PFSK-1 (cell line): ENCODE measurements at regions not wholly inside any gene's neighbourhood (a gene's known extent, or its start where the extent isn't known, plus 50 kb on each side); places are given as distances from the start of the nearest gene placed in this dataset.

ENCODE experiments used
- FOXP2 ChIP-seq: optimal IDR thresholded peaks from 2 replicates; pipeline ENCODE3; 2011; ENCODE audit warnings: borderline replicate concordance, control low read depth, inconsistent platforms; ENCODE audit not compliant: insufficient read depth; ENCODE audit errors: extremely low read length, extremely low read depth
- POLR2AphosphoS5 ChIP-seq: IDR thresholded peaks from 2 replicates; pipeline ENCODE4 v1.6.1; 2012; ENCODE audit warnings: low read depth, mild to moderate bottlenecking, control low read depth, low read length, moderate library complexity
- SIN3A ChIP-seq: IDR thresholded peaks from 2 replicates; pipeline ENCODE4 v1.6.1; 2012; ENCODE audit warnings: mild to moderate bottlenecking, low read length, moderate library complexity, borderline replicate concordance; ENCODE audit not compliant: insufficient read depth
- TAF1 ChIP-seq: IDR thresholded peaks from 2 replicates; pipeline ENCODE4 v1.6.1; 2012; ENCODE audit warnings: low read length, control low read depth, borderline replicate concordance; ENCODE audit not compliant: insufficient read depth
- TF ChIP-seq, protein P1 (sequence below), 2 experiments: IDR thresholded peaks; 2 replicates each; pipeline versions ENCODE4 v1.6.1 to v1.8.0; 2011 to 2012; ENCODE audit warnings: low read depth in 2 of 2, low read length in 2 of 2, control low read depth in 1 of 2, inconsistent platforms in 1 of 2, mild to moderate bottlenecking in 1 of 2, moderate library complexity in 1 of 2; ENCODE audit not compliant: insufficient read depth in 1 of 2

DNA sequence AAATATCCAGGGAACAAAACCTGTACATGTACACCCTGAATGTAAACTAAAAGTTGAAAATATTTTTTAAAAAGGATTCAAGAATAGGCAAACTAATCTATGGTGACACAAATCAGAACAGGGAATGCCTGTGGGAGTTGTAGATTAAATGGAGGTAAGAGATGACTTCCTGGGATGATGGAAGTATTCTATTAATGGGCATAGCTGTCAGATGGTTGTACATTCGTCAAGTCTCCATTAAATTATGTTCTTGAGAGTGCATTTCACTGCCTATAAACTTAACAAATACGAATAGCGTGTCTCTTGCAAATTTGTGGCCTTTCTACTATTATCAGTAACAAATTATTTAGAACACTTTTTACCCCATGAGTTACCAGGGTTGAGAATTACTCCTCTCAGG lies 207.0 kb downstream of the HNMT start:
- TF ChIP-seq SIN3A (no peak), POLR2AphosphoS5 (no peak), FOXP2 (no peak), TAF1 (no peak)
- TF ChIP-seq, protein P1, sequence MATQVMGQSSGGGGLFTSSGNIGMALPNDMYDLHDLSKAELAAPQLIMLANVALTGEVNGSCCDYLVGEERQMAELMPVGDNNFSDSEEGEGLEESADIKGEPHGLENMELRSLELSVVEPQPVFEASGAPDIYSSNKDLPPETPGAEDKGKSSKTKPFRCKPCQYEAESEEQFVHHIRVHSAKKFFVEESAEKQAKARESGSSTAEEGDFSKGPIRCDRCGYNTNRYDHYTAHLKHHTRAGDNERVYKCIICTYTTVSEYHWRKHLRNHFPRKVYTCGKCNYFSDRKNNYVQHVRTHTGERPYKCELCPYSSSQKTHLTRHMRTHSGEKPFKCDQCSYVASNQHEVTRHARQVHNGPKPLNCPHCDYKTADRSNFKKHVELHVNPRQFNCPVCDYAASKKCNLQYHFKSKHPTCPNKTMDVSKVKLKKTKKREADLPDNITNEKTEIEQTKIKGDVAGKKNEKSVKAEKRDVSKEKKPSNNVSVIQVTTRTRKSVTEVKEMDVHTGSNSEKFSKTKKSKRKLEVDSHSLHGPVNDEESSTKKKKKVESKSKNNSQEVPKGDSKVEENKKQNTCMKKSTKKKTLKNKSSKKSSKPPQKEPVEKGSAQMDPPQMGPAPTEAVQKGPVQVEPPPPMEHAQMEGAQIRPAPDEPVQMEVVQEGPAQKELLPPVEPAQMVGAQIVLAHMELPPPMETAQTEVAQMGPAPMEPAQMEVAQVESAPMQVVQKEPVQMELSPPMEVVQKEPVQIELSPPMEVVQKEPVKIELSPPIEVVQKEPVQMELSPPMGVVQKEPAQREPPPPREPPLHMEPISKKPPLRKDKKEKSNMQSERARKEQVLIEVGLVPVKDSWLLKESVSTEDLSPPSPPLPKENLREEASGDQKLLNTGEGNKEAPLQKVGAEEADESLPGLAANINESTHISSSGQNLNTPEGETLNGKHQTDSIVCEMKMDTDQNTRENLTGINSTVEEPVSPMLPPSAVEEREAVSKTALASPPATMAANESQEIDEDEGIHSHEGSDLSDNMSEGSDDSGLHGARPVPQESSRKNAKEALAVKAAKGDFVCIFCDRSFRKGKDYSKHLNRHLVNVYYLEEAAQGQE (IDR thresholded peaks at IDR 0.05; ENCODE audit: insufficient read depth in 1 of 2, low read depth in 2 of 2, low read length in 2 of 2), result no peak

DNA sequence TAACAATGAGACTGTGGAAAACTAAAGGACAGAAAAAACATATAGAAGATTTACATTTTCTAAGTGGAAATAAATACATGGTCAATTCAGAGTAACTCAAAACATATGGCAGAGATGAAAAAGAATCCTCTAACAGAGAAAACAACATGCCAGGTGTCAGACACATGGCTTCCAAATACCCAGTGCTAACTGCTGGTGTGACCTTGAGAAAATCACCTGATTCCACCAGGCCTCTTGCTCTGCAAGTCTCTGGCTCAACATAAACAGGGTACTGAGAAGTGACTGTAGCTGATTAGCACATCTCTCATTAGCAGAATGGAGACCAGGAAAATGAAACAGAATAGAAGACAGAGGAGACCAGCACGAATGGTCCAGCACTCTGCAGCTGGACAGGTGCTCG lies 210.8 kb downstream of the HNMT start:
- no peak for TF ChIP-seq TAF1
- TF ChIP-seq SIN3A, result no peak
- TF ChIP-seq FOXP2, result no peak

DNA sequence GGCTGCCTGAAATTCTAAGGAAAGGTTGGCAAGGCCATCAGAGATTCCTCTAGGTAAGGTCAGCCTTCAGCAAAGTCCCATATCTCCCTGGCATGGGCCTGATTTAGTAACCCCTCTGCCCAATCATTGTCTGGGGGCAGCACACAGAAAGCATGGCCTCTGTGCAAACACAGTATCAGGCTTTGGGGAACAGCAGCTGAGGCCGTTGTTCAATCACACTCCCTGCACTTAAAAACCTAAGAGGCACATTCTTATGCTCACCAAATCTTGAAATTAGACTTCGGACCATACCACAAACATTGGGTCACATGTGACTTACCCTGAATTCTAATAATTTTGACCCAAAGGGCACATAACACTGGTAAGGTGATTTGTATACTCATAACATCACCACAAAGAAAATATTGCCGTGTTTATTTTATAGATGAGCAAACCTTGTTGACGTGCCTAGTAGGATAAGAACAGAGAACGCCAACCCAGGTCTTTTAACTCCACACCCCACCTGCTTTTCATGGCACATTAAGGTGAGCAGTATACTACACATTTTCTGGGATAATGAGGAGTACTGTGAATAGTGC lies 212.7 kb downstream of the HNMT start:
- TF ChIP-seq, protein P1 (IDR thresholded peaks at IDR 0.05; ENCODE audit: insufficient read depth in 1 of 2, low read depth in 2 of 2, low read length in 2 of 2), result no peak
- TF ChIP-seq POLR2AphosphoS5 (no peak), TAF1 (no peak), SIN3A (no peak), FOXP2 (no peak)

GRCh38 chr2:138177693-138178092 lies 213.4 kb downstream of the HNMT start:
- TF ChIP-seq FOXP2 (no peak), POLR2AphosphoS5 (no peak), SIN3A (no peak), TAF1 (no peak)
- TF ChIP-seq, protein P1 (IDR thresholded peaks at IDR 0.05; ENCODE audit: insufficient read depth in 1 of 2, low read depth in 2 of 2, low read length in 2 of 2), result no peak

- TF ChIP-seq, protein P1 (IDR thresholded peaks at IDR 0.05; ENCODE audit: insufficient read depth in 1 of 2, low read depth in 2 of 2, low read length in 2 of 2), result no peak
- no peak for TF ChIP-seq SIN3A
- TF ChIP-seq POLR2AphosphoS5, result no peak
- no peak for TF ChIP-seq TAF1
- no peak for TF ChIP-seq FOXP2
Measured at GRCh38 chr2:138180692-138181386, 216.6 kb downstream of the HNMT start.
